ENCODE measurements at regions not wholly inside any gene's neighbourhood (a gene's known extent, or its start where the extent isn't known, plus 50 kb on each side); places are given as distances from the start of the nearest gene placed in this dataset.

GRCh38 chr22:49163258-49163959 is 664.3 kb downstream of the BRD1 start:
- no peak overlapping the region for H3K23ac ChIP-seq (ENCODE audit: low read depth, low read length)
- no peak overlapping the region for H3K9ac ChIP-seq (ENCODE audit: low read depth, low read length)
- H3K36me3 ChIP-seq (ENCODE audit: control insufficient read depth, insufficient read depth, low read length): no peaks in the 10 kb centered on the region
- no peak overlapping the region for H2AFZ ChIP-seq (replicated peaks; ENCODE audit: low read length, poor library complexity)
- no TSS peak for BruUV-seq (replicated peaks)
- H3K4me3 ChIP-seq (ENCODE audit: insufficient read depth, low read depth, low read length): no peak overlapping the region
- H3K18ac ChIP-seq (ENCODE audit: low read depth, low read length): no peak overlapping the region
- no peaks in the 10 kb centered on the region for H3K79me1 ChIP-seq (ENCODE audit: low read depth in 1 of 2, low read length in 2 of 2)
- no peaks in the 10 kb centered on the region for H4K20me1 ChIP-seq (ENCODE audit: insufficient read depth, low read length)
- no peak overlapping the region for H3K56ac ChIP-seq (ENCODE audit: extremely low read depth, insufficient read depth, low read length)
- H2AK9ac ChIP-seq (replicated peaks; ENCODE audit: low read depth, low read length, poor library complexity): no peak overlapping the region
- no peak overlapping the region for H4K8ac ChIP-seq (ENCODE audit: low read depth in 2 of 2, low read length in 2 of 2)
- no peaks in the 10 kb centered on the region for H3K4me1 ChIP-seq (ENCODE audit: control insufficient read depth, insufficient read depth, low read length)
- 40% methylated on average over 1 of the region's 20 CpGs; no CpG with 5 or more reads in 1 of the 2 experiments for WGBS, 2 experiments (ENCODE audit: extremely low coverage in 2 of 2, insufficient read length in 1 of 2)
- no peak overlapping the region for H2AK5ac ChIP-seq (ENCODE audit: low read depth, low read length)
- no peak overlapping the region for H2BK15ac ChIP-seq (ENCODE audit: low read depth, low read length)
- no peaks in the 10 kb centered on the region for H3K9me1 ChIP-seq (ENCODE audit: insufficient read depth, low read length)
- ATAC-seq (ENCODE audit: low read depth) (no peak), DNase-seq (no peak)
- H3K9me3 ChIP-seq (ENCODE audit: control insufficient read depth, insufficient read depth, low read length): peaks cover 59% of the 10 kb centered on the region
- CTCF ChIA-PET: no interaction called here
- H3K4ac ChIP-seq (ENCODE audit: low read depth, low read length): no peak overlapping the region
- intact Hi-C loops (cut with micrococcal nuclease) (no loop called here), in situ Hi-C loops (cut with MboI; ENCODE audit: low sequenced_read_pairs) (no loop called here), dilution Hi-C loops (cut with HindIII; ENCODE audit: low sequenced_read_pairs, unreplicated experiment) (no loop called here)
- H3K4me2 ChIP-seq (ENCODE audit: low read depth, low read length): no peak overlapping the region
- POLR2A ChIA-PET (ENCODE audit: unreplicated experiment): no interaction called here
- no peak overlapping the region for H2BK5ac ChIP-seq (ENCODE audit: low read depth, low read length, poor library complexity, severe bottlenecking)
- H2BK20ac ChIP-seq (ENCODE audit: low read depth, low read length): no peak overlapping the region
- no peak overlapping the region for H4K5ac ChIP-seq (ENCODE audit: low read depth, low read length)
- no peak overlapping the region for H2BK120ac ChIP-seq (ENCODE audit: low read depth, low read length)
- no peak for TF ChIP-seq CHD1 (IDR thresholded peaks at IDR 0.05; ENCODE audit: low read depth, low read length)
- TF ChIP-seq MAZ (IDR thresholded peaks at IDR 0.05; ENCODE audit: borderline replicate concordance, low read depth, low read length): no peak
- no peak for TF ChIP-seq BHLHE40 (IDR thresholded peaks at IDR 0.05; ENCODE audit: low read depth, low read length)
- TF ChIP-seq ELK1 (IDR thresholded peaks at IDR 0.05; ENCODE audit: borderline replicate concordance, low read depth, low read length): no peak
- no peak for TF ChIP-seq MXI1 (IDR thresholded peaks at IDR 0.05; ENCODE audit: borderline replicate concordance, low read depth, low read length)
- no peak for TF ChIP-seq MAFK (IDR thresholded peaks at IDR 0.05; ENCODE audit: low read depth, low read length)
- TF ChIP-seq RCOR1 (IDR thresholded peaks at IDR 0.05; ENCODE audit: insufficient replicate concordance, low read length): no peak
- no peak for TF ChIP-seq CEBPB (IDR thresholded peaks at IDR 0.05; ENCODE audit: low read depth, low read length)
- TF ChIP-seq, protein P1, sequence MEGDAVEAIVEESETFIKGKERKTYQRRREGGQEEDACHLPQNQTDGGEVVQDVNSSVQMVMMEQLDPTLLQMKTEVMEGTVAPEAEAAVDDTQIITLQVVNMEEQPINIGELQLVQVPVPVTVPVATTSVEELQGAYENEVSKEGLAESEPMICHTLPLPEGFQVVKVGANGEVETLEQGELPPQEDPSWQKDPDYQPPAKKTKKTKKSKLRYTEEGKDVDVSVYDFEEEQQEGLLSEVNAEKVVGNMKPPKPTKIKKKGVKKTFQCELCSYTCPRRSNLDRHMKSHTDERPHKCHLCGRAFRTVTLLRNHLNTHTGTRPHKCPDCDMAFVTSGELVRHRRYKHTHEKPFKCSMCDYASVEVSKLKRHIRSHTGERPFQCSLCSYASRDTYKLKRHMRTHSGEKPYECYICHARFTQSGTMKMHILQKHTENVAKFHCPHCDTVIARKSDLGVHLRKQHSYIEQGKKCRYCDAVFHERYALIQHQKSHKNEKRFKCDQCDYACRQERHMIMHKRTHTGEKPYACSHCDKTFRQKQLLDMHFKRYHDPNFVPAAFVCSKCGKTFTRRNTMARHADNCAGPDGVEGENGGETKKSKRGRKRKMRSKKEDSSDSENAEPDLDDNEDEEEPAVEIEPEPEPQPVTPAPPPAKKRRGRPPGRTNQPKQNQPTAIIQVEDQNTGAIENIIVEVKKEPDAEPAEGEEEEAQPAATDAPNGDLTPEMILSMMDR (conservative IDR thresholded peaks at IDR 0.05; ENCODE audit: low read depth, low read length): no peak
- no peak for TF ChIP-seq POLR2A (IDR thresholded peaks at IDR 0.05; ENCODE audit: low read depth, low read length)
- no peak for TF ChIP-seq RAD21 (IDR thresholded peaks at IDR 0.05; ENCODE audit: low read length)
- TF ChIP-seq USF2 (IDR thresholded peaks at IDR 0.05; ENCODE audit: low read depth, low read length): no peak
- TF ChIP-seq SMC3 (IDR thresholded peaks at IDR 0.05; ENCODE audit: low read depth, low read length): no peak
- no peak for TF ChIP-seq NFE2L2 (IDR thresholded peaks at IDR 0.05; ENCODE audit: low read depth, low read length)
- no peak for TF ChIP-seq RFX5 (IDR thresholded peaks at IDR 0.05; ENCODE audit: low read depth, low read length)
- no peaks in the 10 kb centered on the region for H3K27me3 ChIP-seq (ENCODE audit: control insufficient read depth, insufficient read depth, low read length)
- no peak overlapping the region for H3K14ac ChIP-seq (replicated peaks; ENCODE audit: low read depth, low read length)
- H3K27ac ChIP-seq (ENCODE audit: insufficient read depth, low read length): no peak overlapping the region
- H4K91ac ChIP-seq (ENCODE audit: insufficient read depth, low read depth, low read length): no peak overlapping the region

Measured in IMR-90 (cell line).